Spinal cord (tissue), 9 donors: ENCODE measurements at regions not wholly inside any gene's neighbourhood (a gene's known extent, or its start where the extent isn't known, plus 50 kb on each side); places are given as distances from the start of the nearest gene placed in this dataset.

Source experiments
- DNase-seq, 6 donors: peaks; one replicate each; pipeline versions ENCODE4 v3.0.0 to v3.0.0-alpha.2; 2013 to 2015; ENCODE audit warnings: low spot score in 6 of 6, low read depth in 4 of 6
- H3K27ac ChIP-seq: one replicate; pipeline ENCODE4 v1.5.1; 2013; ENCODE audit warnings: low read depth, low read length, control low read depth
- H3K27me3 ChIP-seq: one replicate; pipeline ENCODE4 v1.6.1; 2013; ENCODE audit warnings: low read length; ENCODE audit not compliant: control insufficient read depth, insufficient read depth
- H3K36me3 ChIP-seq: one replicate; pipeline ENCODE4 v1.6.1; 2013; ENCODE audit warnings: low read length; ENCODE audit not compliant: control insufficient read depth, insufficient read depth
- H3K4me1 ChIP-seq: one replicate; pipeline ENCODE4 v1.6.1; 2013; ENCODE audit warnings: low read length; ENCODE audit not compliant: control insufficient read depth, insufficient read depth
- H3K4me3 ChIP-seq: one replicate; pipeline ENCODE4 v1.5.1; 2013; ENCODE audit warnings: low read depth, low read length, control low read depth
- H3K9me3 ChIP-seq: one replicate; pipeline ENCODE4 v1.6.1; 2013; ENCODE audit warnings: low read length; ENCODE audit not compliant: control insufficient read depth, insufficient read depth
- WGBS: methylation state at CpG from one replicate; pipeline ENCODE4 v1.1.5; 2013; ENCODE audit warnings: missing lambda C conversion rate; ENCODE audit not compliant: insufficient coverage; 5-methylcytosine and 5-hydroxymethylcytosine counted together
- donor health status: healthy.

GRCh38 chr2:235328991-235329390 lies 164.9 kb upstream of the AGAP1 start:
- Histone ChIP-seq H3K36me3 (no peaks in the 10 kb centered on the region), H3K9me3 (no peaks in the 10 kb centered on the region), H3K4me3 (no peak overlapping the region), H3K27me3 (peaks cover 3% of the 10 kb centered on the region), H3K4me1 (peaks cover 4% of the 10 kb centered on the region), H3K27ac (no peak overlapping the region)
- 100% methylated on average over 1 of the region's 1 CpG for WGBS
- no peak for DNase-seq

GRCh38 chr2:235330775-235331451 lies 162.9 kb upstream of the AGAP1 start:
- H3K4me3 ChIP-seq, result no peak overlapping the region
- H3K4me1 ChIP-seq, result peaks cover 3% of the 10 kb centered on the region
- H3K27me3 ChIP-seq, result no peaks in the 10 kb centered on the region
- WGBS, result 89% methylated on average over 8 of the region's 11 CpGs
- no peak overlapping the region for H3K27ac ChIP-seq
- no peaks in the 10 kb centered on the region for H3K36me3 ChIP-seq
- H3K9me3 ChIP-seq, result no peaks in the 10 kb centered on the region
- peak in 2 of 6 donors; percentile 27 to 46 for DNase-seq

- H3K27ac ChIP-seq, result no peak overlapping the region
- H3K27me3 ChIP-seq, result no peaks in the 10 kb centered on the region
- no peaks in the 10 kb centered on the region for H3K9me3 ChIP-seq
- H3K4me1 ChIP-seq, result peaks cover 3% of the 10 kb centered on the region
- H3K4me3 ChIP-seq, result no peak overlapping the region
- H3K36me3 ChIP-seq, result no peaks in the 10 kb centered on the region
- 95% methylated on average over 4 of the region's 5 CpGs for WGBS
- no peak for DNase-seq
Observed at GRCh38 chr2:235332240-235332890, 161.5 kb upstream of the AGAP1 start.

- Histone ChIP-seq H3K9me3 (no peaks in the 10 kb centered on the region), H3K4me1 (peaks cover 3% of the 10 kb centered on the region), H3K36me3 (no peaks in the 10 kb centered on the region), H3K4me3 (no peak overlapping the region), H3K27me3 (no peaks in the 10 kb centered on the region), H3K27ac (no peak overlapping the region)
- WGBS, result 91% methylated on average over 4 of the region's 5 CpGs
- DNase-seq, result no peak
Observed at GRCh38 chr2:235333076-235333475, 160.8 kb upstream of the AGAP1 start.

- H3K4me1 ChIP-seq, result peaks cover 3% of the 10 kb centered on the region
- H3K9me3 ChIP-seq, result no peaks in the 10 kb centered on the region
- no peak overlapping the region for H3K4me3 ChIP-seq
- WGBS, result 68% methylated on average over 4 of the region's 4 CpGs
- no peaks in the 10 kb centered on the region for H3K27me3 ChIP-seq
- H3K36me3 ChIP-seq, result no peaks in the 10 kb centered on the region
- no peak for DNase-seq
- H3K27ac ChIP-seq, result no peak overlapping the region
Observed at GRCh38 chr2:235334179-235334578, 159.7 kb upstream of the AGAP1 start.

GRCh38 chr2:235343156-235343774 lies 150.6 kb upstream of the AGAP1 start:
- Histone ChIP-seq H3K4me3 (no peak overlapping the region), H3K27ac (no peak overlapping the region), H3K27me3 (no peaks in the 10 kb centered on the region), H3K9me3 (no peaks in the 10 kb centered on the region), H3K36me3 (no peaks in the 10 kb centered on the region), H3K4me1 (peaks cover 4% of the 10 kb centered on the region)
- DNase-seq, result no peak
- WGBS, result 90% methylated on average over 8 of the region's 9 CpGs

- H3K27ac ChIP-seq, result no peak overlapping the region
- H3K36me3 ChIP-seq, result no peaks in the 10 kb centered on the region
- no peaks in the 10 kb centered on the region for H3K9me3 ChIP-seq
- H3K4me1 ChIP-seq, result peaks cover 4% of the 10 kb centered on the region
- H3K27me3 ChIP-seq, result no peaks in the 10 kb centered on the region
- no peak for DNase-seq
- H3K4me3 ChIP-seq, result no peak overlapping the region
- 67% methylated on average over 10 of the region's 10 CpGs for WGBS
Observed at GRCh38 chr2:235343869-235344268, 150.0 kb upstream of the AGAP1 start.

GRCh38 chr2:235345745-235346144 lies 148.1 kb upstream of the AGAP1 start:
- Histone ChIP-seq H3K36me3 (no peaks in the 10 kb centered on the region), H3K4me1 (peaks cover 4% of the 10 kb centered on the region), H3K27me3 (no peaks in the 10 kb centered on the region), H3K9me3 (no peaks in the 10 kb centered on the region), H3K27ac (no peak overlapping the region), H3K4me3 (no peak overlapping the region)
- no peak for DNase-seq
- WGBS, result 100% methylated on average over 1 of the region's 1 CpG

- no peak overlapping the region for H3K4me3 ChIP-seq
- H3K4me1 ChIP-seq, result peaks cover 4% of the 10 kb centered on the region
- no peak overlapping the region for H3K27ac ChIP-seq
- DNase-seq, result no peak
- 89% methylated on average over 3 of the region's 8 CpGs for WGBS
- no peaks in the 10 kb centered on the region for H3K27me3 ChIP-seq
- no peaks in the 10 kb centered on the region for H3K36me3 ChIP-seq
- H3K9me3 ChIP-seq, result no peaks in the 10 kb centered on the region
Observed at GRCh38 chr2:235347691-235348090, 146.2 kb upstream of the AGAP1 start.

- H3K27ac ChIP-seq, result no peak overlapping the region
- no peaks in the 10 kb centered on the region for H3K36me3 ChIP-seq
- no peaks in the 10 kb centered on the region for H3K9me3 ChIP-seq
- H3K27me3 ChIP-seq, result no peaks in the 10 kb centered on the region
- DNase-seq, result no peak
- 94% methylated on average over 6 of the region's 8 CpGs for WGBS
- peaks cover 4% of the 10 kb centered on the region for H3K4me1 ChIP-seq
- no peak overlapping the region for H3K4me3 ChIP-seq
Observed at GRCh38 chr2:235348329-235348728, 145.5 kb upstream of the AGAP1 start.
